ENCODE measurements at regions not wholly inside any gene's neighbourhood (a gene's known extent, or its start where the extent isn't known, plus 50 kb on each side); places are given as distances from the start of the nearest gene placed in this dataset.

GRCh38 chr2:8310557-8311455 lies 371.1 kb upstream of the ID2 start:
- Histone ChIP-seq H3K4me2 (ENCODE audit: low read length) (no peak overlapping the region), H3K79me2 (no peaks in the 10 kb centered on the region), H3K9ac (no peak overlapping the region), H3K27me3 (ENCODE audit: control insufficient read depth, insufficient read depth, low read length) (no peaks in the 10 kb centered on the region), H3K36me3 (ENCODE audit: control insufficient read depth, insufficient read depth, low read length) (no peaks in the 10 kb centered on the region), H3K9me3 (ENCODE audit: control insufficient read depth, low read length) (no peaks in the 10 kb centered on the region), H3K4me1 (peaks cover 18% of the 10 kb centered on the region), H3K27ac (no peak overlapping the region), H3K4me3 (ENCODE audit: low read depth, low read length) (no peak overlapping the region), H2AFZ (no peak overlapping the region)
- TF ChIP-seq, protein P1, sequence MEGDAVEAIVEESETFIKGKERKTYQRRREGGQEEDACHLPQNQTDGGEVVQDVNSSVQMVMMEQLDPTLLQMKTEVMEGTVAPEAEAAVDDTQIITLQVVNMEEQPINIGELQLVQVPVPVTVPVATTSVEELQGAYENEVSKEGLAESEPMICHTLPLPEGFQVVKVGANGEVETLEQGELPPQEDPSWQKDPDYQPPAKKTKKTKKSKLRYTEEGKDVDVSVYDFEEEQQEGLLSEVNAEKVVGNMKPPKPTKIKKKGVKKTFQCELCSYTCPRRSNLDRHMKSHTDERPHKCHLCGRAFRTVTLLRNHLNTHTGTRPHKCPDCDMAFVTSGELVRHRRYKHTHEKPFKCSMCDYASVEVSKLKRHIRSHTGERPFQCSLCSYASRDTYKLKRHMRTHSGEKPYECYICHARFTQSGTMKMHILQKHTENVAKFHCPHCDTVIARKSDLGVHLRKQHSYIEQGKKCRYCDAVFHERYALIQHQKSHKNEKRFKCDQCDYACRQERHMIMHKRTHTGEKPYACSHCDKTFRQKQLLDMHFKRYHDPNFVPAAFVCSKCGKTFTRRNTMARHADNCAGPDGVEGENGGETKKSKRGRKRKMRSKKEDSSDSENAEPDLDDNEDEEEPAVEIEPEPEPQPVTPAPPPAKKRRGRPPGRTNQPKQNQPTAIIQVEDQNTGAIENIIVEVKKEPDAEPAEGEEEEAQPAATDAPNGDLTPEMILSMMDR (IDR thresholded peaks at IDR 0.05) = no peak

DNA sequence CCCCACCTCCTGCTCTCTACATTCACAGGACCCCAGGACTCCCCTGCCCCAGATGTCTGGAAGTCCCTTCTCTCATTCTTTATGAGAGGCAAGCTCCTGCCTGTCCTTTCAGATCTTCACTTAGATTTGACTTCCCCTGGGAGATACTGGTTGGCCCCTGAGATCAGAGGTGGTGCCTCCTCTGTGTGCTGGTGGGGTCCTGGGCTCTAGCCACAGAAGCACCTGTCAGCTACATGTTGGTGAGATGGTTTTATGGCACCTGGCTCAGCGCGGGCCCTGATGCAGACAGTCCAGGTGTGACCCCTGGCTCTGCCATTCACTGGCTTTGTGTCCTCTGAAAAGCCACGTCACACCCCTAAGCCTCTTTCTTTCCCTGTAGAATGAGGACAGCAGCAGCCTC lies 369.6 kb upstream of the ID2 start:
- peaks cover 4% of the 10 kb centered on the region for H3K4me1 ChIP-seq
- H3K79me2 ChIP-seq = no peaks in the 10 kb centered on the region
- no peak overlapping the region for H3K27ac ChIP-seq
- no peak overlapping the region for H3K4me3 ChIP-seq (ENCODE audit: low read depth, low read length)
- no peak overlapping the region for H2AFZ ChIP-seq
- H3K4me2 ChIP-seq (ENCODE audit: low read length) = no peak overlapping the region
- no peaks in the 10 kb centered on the region for H3K36me3 ChIP-seq (ENCODE audit: control insufficient read depth, insufficient read depth, low read length)
- no peaks in the 10 kb centered on the region for H3K9me3 ChIP-seq (ENCODE audit: control insufficient read depth, low read length)
- no peak overlapping the region for H3K9ac ChIP-seq
- H3K27me3 ChIP-seq (ENCODE audit: control insufficient read depth, insufficient read depth, low read length) = no peaks in the 10 kb centered on the region
- TF ChIP-seq, protein P1 (IDR thresholded peaks at IDR 0.05) = no peak

- H3K4me2 ChIP-seq (ENCODE audit: low read length) = no peak overlapping the region
- H3K27ac ChIP-seq = no peak overlapping the region
- TF ChIP-seq, protein P1 (IDR thresholded peaks at IDR 0.05) = no peak
- H3K9ac ChIP-seq = no peak overlapping the region
- H2AFZ ChIP-seq = no peak overlapping the region
- H3K27me3 ChIP-seq (ENCODE audit: control insufficient read depth, insufficient read depth, low read length) = no peaks in the 10 kb centered on the region
- no peaks in the 10 kb centered on the region for H3K79me2 ChIP-seq
- H3K9me3 ChIP-seq (ENCODE audit: control insufficient read depth, low read length) = no peaks in the 10 kb centered on the region
- H3K4me1 ChIP-seq = peaks cover 4% of the 10 kb centered on the region
- H3K4me3 ChIP-seq (ENCODE audit: low read depth, low read length) = no peak overlapping the region
- no peaks in the 10 kb centered on the region for H3K36me3 ChIP-seq (ENCODE audit: control insufficient read depth, insufficient read depth, low read length)
Observed at GRCh38 chr2:8312861-8313830, 368.7 kb upstream of the ID2 start.

- Histone ChIP-seq H3K4me2 (ENCODE audit: low read length) (no peak overlapping the region), H3K27me3 (ENCODE audit: control insufficient read depth, insufficient read depth, low read length) (no peaks in the 10 kb centered on the region), H3K9me3 (ENCODE audit: control insufficient read depth, low read length) (no peaks in the 10 kb centered on the region), H3K9ac (no peak overlapping the region), H3K4me1 (peaks cover 4% of the 10 kb centered on the region), H2AFZ (no peak overlapping the region), H3K4me3 (ENCODE audit: low read depth, low read length) (no peak overlapping the region), H3K79me2 (no peaks in the 10 kb centered on the region), H3K27ac (no peak overlapping the region), H3K36me3 (ENCODE audit: control insufficient read depth, insufficient read depth, low read length) (no peaks in the 10 kb centered on the region)
- TF ChIP-seq, protein P1 (IDR thresholded peaks at IDR 0.05) = no peak
Observed at GRCh38 chr2:8314063-8314462, 367.8 kb upstream of the ID2 start.

All from parathyroid adenoma (tissue), 2 donors.